ENCODE measurements at regions not wholly inside any gene's neighbourhood (a gene's known extent, or its start where the extent isn't known, plus 50 kb on each side); places are given as distances from the start of the nearest gene placed in this dataset.

DNA sequence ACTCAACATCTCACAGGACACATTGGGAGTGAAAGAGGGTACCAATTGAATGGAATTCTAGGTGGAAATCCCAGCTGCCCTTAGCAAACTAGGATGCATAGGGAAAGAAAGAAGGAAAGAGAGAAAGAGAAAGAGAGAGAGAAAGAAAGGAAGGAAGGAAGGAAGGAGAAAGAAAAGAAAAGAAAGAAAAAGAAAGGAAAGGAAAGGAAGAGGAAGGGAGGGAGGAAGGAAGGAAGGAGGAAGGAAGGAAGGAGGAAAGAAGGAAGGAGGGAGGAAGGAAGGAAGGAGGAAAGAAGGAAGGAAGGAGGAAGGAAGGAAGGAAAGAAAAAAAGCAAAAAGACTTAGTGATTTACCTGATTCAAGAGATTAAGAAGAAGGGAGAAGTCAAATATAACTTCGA, 143.9 kb downstream of the SS18 start:
- Histone ChIP-seq H3K9me2 (ENCODE audit: insufficient read depth) (0 out of 2 replicates have a peak, but pooled peaks cover 4% of the 10 kb centered on the region), H3K4me1 (ENCODE audit: insufficient read depth) (0 out of 2 replicates have a peak, but pooled peaks cover 3% of the 10 kb centered on the region), H3K4me3 (no peak overlapping the region), H3K36me3 (ENCODE audit: insufficient read depth) (no peaks in the 10 kb centered on the region), H3K27ac (ENCODE audit: low read depth) (no peak overlapping the region), H3F3A (replicated peaks; ENCODE audit: low read depth) (no peaks in the 10 kb centered on the region), H3K4me2 (no peak overlapping the region), H2AFZ (no peak overlapping the region), H3K79me2 (replicated peaks; ENCODE audit: insufficient read depth) (no peaks in the 10 kb centered on the region), H4K20me1 (replicated peaks; ENCODE audit: insufficient read depth) (no peaks in the 10 kb centered on the region), H3K27me3 (ENCODE audit: insufficient read depth) (no peaks in the 10 kb centered on the region)
- DNase-seq (ENCODE audit: low spot score) (no peak), ATAC-seq (no peak)
- no peak for TF ChIP-seq EZH2 (IDR thresholded peaks at IDR 0.05; ENCODE audit: low read depth, unreplicated experiment)
- TF ChIP-seq, protein P1, sequence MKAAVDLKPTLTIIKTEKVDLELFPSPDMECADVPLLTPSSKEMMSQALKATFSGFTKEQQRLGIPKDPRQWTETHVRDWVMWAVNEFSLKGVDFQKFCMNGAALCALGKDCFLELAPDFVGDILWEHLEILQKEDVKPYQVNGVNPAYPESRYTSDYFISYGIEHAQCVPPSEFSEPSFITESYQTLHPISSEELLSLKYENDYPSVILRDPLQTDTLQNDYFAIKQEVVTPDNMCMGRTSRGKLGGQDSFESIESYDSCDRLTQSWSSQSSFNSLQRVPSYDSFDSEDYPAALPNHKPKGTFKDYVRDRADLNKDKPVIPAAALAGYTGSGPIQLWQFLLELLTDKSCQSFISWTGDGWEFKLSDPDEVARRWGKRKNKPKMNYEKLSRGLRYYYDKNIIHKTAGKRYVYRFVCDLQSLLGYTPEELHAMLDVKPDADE (IDR thresholded peaks at IDR 0.05) = no peak
- TF ChIP-seq ZNF331 (CRISPR knock-in tag; IDR thresholded peaks at IDR 0.05; ENCODE audit: low read depth) = no peak
- TF ChIP-seq, protein P2, sequence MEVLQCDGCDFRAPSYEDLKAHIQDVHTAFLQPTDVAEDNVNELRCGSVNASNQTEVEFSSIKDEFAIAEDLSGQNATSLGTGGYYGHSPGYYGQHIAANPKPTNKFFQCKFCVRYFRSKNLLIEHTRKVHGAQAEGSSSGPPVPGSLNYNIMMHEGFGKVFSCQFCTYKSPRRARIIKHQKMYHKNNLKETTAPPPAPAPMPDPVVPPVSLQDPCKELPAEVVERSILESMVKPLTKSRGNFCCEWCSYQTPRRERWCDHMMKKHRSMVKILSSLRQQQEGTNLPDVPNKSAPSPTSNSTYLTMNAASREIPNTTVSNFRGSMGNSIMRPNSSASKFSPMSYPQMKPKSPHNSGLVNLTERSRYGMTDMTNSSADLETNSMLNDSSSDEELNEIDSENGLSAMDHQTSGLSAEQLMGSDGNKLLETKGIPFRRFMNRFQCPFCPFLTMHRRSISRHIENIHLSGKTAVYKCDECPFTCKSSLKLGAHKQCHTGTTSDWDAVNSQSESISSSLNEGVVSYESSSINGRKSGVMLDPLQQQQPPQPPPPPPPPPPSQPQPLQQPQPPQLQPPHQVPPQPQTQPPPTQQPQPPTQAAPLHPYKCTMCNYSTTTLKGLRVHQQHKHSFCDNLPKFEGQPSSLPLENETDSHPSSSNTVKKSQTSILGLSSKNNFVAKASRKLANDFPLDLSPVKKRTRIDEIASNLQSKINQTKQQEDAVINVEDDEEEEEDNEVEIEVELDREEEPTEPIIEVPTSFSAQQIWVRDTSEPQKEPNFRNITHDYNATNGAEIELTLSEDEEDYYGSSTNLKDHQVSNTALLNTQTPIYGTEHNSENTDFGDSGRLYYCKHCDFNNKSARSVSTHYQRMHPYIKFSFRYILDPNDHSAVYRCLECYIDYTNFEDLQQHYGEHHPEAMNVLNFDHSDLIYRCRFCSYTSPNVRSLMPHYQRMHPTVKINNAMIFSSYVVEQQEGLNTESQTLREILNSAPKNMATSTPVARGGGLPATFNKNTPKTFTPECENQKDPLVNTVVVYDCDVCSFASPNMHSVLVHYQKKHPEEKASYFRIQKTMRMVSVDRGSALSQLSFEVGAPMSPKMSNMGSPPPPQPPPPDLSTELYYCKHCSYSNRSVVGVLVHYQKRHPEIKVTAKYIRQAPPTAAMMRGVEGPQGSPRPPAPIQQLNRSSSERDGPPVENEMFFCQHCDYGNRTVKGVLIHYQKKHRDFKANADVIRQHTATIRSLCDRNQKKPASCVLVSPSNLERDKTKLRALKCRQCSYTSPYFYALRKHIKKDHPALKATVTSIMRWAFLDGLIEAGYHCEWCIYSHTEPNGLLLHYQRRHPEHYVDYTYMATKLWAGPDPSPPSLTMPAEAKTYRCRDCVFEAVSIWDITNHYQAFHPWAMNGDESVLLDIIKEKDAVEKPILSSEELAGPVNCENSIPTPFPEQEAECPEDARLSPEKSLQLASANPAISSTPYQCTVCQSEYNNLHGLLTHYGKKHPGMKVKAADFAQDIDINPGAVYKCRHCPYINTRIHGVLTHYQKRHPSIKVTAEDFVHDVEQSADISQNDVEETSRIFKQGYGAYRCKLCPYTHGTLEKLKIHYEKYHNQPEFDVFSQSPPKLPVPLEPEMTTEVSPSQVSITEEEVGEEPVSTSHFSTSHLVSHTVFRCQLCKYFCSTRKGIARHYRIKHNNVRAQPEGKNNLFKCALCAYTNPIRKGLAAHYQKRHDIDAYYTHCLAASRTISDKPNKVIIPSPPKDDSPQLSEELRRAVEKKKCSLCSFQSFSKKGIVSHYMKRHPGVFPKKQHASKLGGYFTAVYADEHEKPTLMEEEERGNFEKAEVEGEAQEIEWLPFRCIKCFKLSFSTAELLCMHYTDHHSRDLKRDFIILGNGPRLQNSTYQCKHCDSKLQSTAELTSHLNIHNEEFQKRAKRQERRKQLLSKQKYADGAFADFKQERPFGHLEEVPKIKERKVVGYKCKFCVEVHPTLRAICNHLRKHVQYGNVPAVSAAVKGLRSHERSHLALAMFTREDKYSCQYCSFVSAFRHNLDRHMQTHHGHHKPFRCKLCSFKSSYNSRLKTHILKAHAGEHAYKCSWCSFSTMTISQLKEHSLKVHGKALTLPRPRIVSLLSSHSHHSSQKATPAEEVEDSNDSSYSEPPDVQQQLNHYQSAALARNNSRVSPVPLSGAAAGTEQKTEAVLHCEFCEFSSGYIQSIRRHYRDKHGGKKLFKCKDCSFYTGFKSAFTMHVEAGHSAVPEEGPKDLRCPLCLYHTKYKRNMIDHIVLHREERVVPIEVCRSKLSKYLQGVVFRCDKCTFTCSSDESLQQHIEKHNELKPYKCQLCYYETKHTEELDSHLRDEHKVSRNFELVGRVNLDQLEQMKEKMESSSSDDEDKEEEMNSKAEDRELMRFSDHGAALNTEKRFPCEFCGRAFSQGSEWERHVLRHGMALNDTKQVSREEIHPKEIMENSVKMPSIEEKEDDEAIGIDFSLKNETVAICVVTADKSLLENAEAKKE (CRISPR knock-in tag; IDR thresholded peaks at IDR 0.05) = no peak
- no peak for TF ChIP-seq ZNF114 (CRISPR knock-in tag; IDR thresholded peaks at IDR 0.05)
- no peak for TF ChIP-seq EZH2phosphoT487 (IDR thresholded peaks at IDR 0.05; ENCODE audit: unreplicated experiment)
- H3K27me3 Mint-ChIP-seq (ENCODE audit: insufficient read depth, low read depth, poor library complexity) = no peaks in the 10 kb centered on the region
- no peaks in the 10 kb centered on the region for H3K36me3 Mint-ChIP-seq (ENCODE audit: low read depth)
- peaks cover 4% of the 10 kb centered on the region for H3K4me1 Mint-ChIP-seq
- no peak overlapping the region for H3K4me3 Mint-ChIP-seq
- H3K9me3 Mint-ChIP-seq = no peaks in the 10 kb centered on the region
- H3K27ac Mint-ChIP-seq = no peak overlapping the region

All from GM23338 (cell line).